ENCODE measurements at regions not wholly inside any gene's neighbourhood (a gene's known extent, or its start where the extent isn't known, plus 50 kb on each side); places are given as distances from the start of the nearest gene placed in this dataset.
"Not testable (repeated sequence)": the region's sequence is repeated elsewhere in the genome, so short reads cannot be mapped to it uniquely, and the experiment has no call there.

- CTCF ChIA-PET: no interaction called here
- TF ChIP-seq EZH2 (IDR thresholded peaks at IDR 0.05; ENCODE audit: low read length, unreplicated experiment) (no peak), CTCF (conservative IDR thresholded peaks at IDR 0.05; ENCODE audit: low read depth, low read length) (no peak), EZH2phosphoT487 (IDR thresholded peaks at IDR 0.05; ENCODE audit: borderline replicate concordance, low read length) (no peak)
- no TSS peak for BruUV-seq (replicated peaks)
- Histone ChIP-seq H4K20me1 (ENCODE audit: low read length) (no peaks in the 10 kb centered on the region), H3K79me2 (ENCODE audit: low read length) (no peaks in the 10 kb centered on the region), H3K4me1 (ENCODE audit: insufficient read depth, low read length) (no peaks in the 10 kb centered on the region), H2AFZ (ENCODE audit: low read length) (no peak overlapping the region), H3K4me3 (ENCODE audit: low read length) (no peak overlapping the region), H3F3A (ENCODE audit: low read length, unreplicated experiment) (no peaks in the 10 kb centered on the region), H3K4me2 (ENCODE audit: low read length) (no peak overlapping the region), H3K9me3 (ENCODE audit: low read length) (no peaks in the 10 kb centered on the region), H3K9ac (ENCODE audit: low read length) (no peak overlapping the region), H3K27me3 (ENCODE audit: low read length) (no peaks in the 10 kb centered on the region), H3K27ac (ENCODE audit: low read length) (no peak overlapping the region), H3K36me3 (ENCODE audit: low read depth, low read length) (no peaks in the 10 kb centered on the region), H3K9me2 (replicated peaks; ENCODE audit: low read length) (no peaks in the 10 kb centered on the region)
- ATAC-seq (no peak), DNase-seq (no peak)
- intact Hi-C loops (cut with micrococcal nuclease): no loop called here
- POLR2A ChIA-PET (ENCODE audit: unreplicated experiment): no interaction called here
These were observed 85.0 kb upstream of the WDFY3 start for GRCh38 chr4:85051526-85051925.

GRCh38 chr4:85054925-85055324, 88.4 kb upstream of the WDFY3 start:
- H3K9ac ChIP-seq (ENCODE audit: low read length); H3F3A ChIP-seq (ENCODE audit: low read length, unreplicated experiment); H3K27me3 ChIP-seq (ENCODE audit: low read length); H3K9me2 ChIP-seq (replicated peaks; ENCODE audit: low read length); H3K4me3 ChIP-seq (ENCODE audit: low read length); H3K79me2 ChIP-seq (ENCODE audit: low read length); H3K9me3 ChIP-seq (ENCODE audit: low read length); H3K36me3 ChIP-seq (ENCODE audit: low read depth, low read length); DNase-seq; H3K27ac ChIP-seq (ENCODE audit: low read length); POLR2A ChIA-PET (ENCODE audit: unreplicated experiment); H4K20me1 ChIP-seq (ENCODE audit: low read length); H3K4me1 ChIP-seq (ENCODE audit: insufficient read depth, low read length); CTCF ChIA-PET; intact Hi-C loops (cut with micrococcal nuclease); ATAC-seq; H2AFZ ChIP-seq (ENCODE audit: low read length); H3K4me2 ChIP-seq (ENCODE audit: low read length); BruUV-seq (replicated peaks): not testable (repeated sequence)

GRCh38 chr4:85058551-85058950, 92.1 kb upstream of the WDFY3 start:
- H3K9me2 ChIP-seq (replicated peaks; ENCODE audit: low read length): no peaks in the 10 kb centered on the region
- TF ChIP-seq EZH2 (IDR thresholded peaks at IDR 0.05; ENCODE audit: low read length, unreplicated experiment): no peak
- TF ChIP-seq EZH2phosphoT487 (IDR thresholded peaks at IDR 0.05; ENCODE audit: borderline replicate concordance, low read length): no peak
- no peak for TF ChIP-seq CTCF (conservative IDR thresholded peaks at IDR 0.05; ENCODE audit: low read depth, low read length)
- ChIA-PET CTCF (no interaction called here), POLR2A (ENCODE audit: unreplicated experiment) (no interaction called here)
- no peak overlapping the region for H3K9ac ChIP-seq (ENCODE audit: low read length)
- no peak overlapping the region for H3K27ac ChIP-seq (ENCODE audit: low read length)
- no peaks in the 10 kb centered on the region for H3K36me3 ChIP-seq (ENCODE audit: low read depth, low read length)
- H2AFZ ChIP-seq (ENCODE audit: low read length): no peak overlapping the region
- no peaks in the 10 kb centered on the region for H3F3A ChIP-seq (ENCODE audit: low read length, unreplicated experiment)
- no peak overlapping the region for H3K4me3 ChIP-seq (ENCODE audit: low read length)
- H3K9me3 ChIP-seq (ENCODE audit: low read length): no peaks in the 10 kb centered on the region
- DNase-seq (peak; percentile 24), ATAC-seq (peak; percentile 48; the same call in 1 of the 2 replicates)
- H4K20me1 ChIP-seq (ENCODE audit: low read length): no peaks in the 10 kb centered on the region
- H3K79me2 ChIP-seq (ENCODE audit: low read length): no peaks in the 10 kb centered on the region
- H3K4me2 ChIP-seq (ENCODE audit: low read length): no peak overlapping the region
- no peaks in the 10 kb centered on the region for H3K27me3 ChIP-seq (ENCODE audit: low read length)
- intact Hi-C loops (cut with micrococcal nuclease): no loop called here
- no TSS peak for BruUV-seq (replicated peaks)
- H3K4me1 ChIP-seq (ENCODE audit: insufficient read depth, low read length): no peaks in the 10 kb centered on the region
